ENCODE measurements at regions not wholly inside any gene's neighbourhood (a gene's known extent, or its start where the extent isn't known, plus 50 kb on each side); places are given as distances from the start of the nearest gene placed in this dataset.

- Histone ChIP-seq H3K4me2 (ENCODE audit: low read depth, low read length, poor library complexity, severe bottlenecking) (no peak overlapping the region), H3K9me3 (ENCODE audit: insufficient read depth, low read length) (no peaks in the 10 kb centered on the region)
These were observed 75.3 kb upstream of the E2F3 start for GRCh38 chr6:20326422-20326728.

GRCh38 chr6:20327141-20327540 lies 74.5 kb upstream of the E2F3 start:
- Histone ChIP-seq H2AFZ (ENCODE audit: low read depth, low read length, severe bottlenecking) (no peak overlapping the region), H3K4me3 (ENCODE audit: insufficient read depth, low read length, poor library complexity, severe bottlenecking) (no peak overlapping the region), H3K27me3 (ENCODE audit: low read length) (0 out of 2 replicates have a peak, but pooled peaks cover 3% of the 10 kb centered on the region), H3K4me2 (ENCODE audit: low read depth, low read length, poor library complexity, severe bottlenecking) (no peak overlapping the region), H3F3A (ENCODE audit: insufficient read depth) (no peaks in the 10 kb centered on the region), H3K36me3 (ENCODE audit: low read length) (no peaks in the 10 kb centered on the region), H3K9me3 (ENCODE audit: insufficient read depth, low read length) (no peaks in the 10 kb centered on the region), H3K9me2 (replicated peaks; ENCODE audit: insufficient read depth, low read length) (no peaks in the 10 kb centered on the region), H3K79me2 (ENCODE audit: insufficient read depth, low read length) (no peaks in the 10 kb centered on the region), H3K27ac (ENCODE audit: low read depth, low read length) (no peak overlapping the region), H4K20me1 (ENCODE audit: low read depth, low read length) (no peaks in the 10 kb centered on the region), H3K9ac (ENCODE audit: low read length) (no peak overlapping the region)
- no peak for TF ChIP-seq EZH2phosphoT487 (conservative IDR thresholded peaks at IDR 0.05; ENCODE audit: low read length)

More at GRCh38 chr6:20326422-20326728, 75.3 kb upstream of the E2F3 start:
- no peak overlapping the region for H2AFZ ChIP-seq (ENCODE audit: low read depth, low read length, severe bottlenecking)
- TF ChIP-seq, protein P1, sequence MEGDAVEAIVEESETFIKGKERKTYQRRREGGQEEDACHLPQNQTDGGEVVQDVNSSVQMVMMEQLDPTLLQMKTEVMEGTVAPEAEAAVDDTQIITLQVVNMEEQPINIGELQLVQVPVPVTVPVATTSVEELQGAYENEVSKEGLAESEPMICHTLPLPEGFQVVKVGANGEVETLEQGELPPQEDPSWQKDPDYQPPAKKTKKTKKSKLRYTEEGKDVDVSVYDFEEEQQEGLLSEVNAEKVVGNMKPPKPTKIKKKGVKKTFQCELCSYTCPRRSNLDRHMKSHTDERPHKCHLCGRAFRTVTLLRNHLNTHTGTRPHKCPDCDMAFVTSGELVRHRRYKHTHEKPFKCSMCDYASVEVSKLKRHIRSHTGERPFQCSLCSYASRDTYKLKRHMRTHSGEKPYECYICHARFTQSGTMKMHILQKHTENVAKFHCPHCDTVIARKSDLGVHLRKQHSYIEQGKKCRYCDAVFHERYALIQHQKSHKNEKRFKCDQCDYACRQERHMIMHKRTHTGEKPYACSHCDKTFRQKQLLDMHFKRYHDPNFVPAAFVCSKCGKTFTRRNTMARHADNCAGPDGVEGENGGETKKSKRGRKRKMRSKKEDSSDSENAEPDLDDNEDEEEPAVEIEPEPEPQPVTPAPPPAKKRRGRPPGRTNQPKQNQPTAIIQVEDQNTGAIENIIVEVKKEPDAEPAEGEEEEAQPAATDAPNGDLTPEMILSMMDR (IDR thresholded peaks at IDR 0.05; ENCODE audit: insufficient read depth, low read length, poor library complexity, severe bottlenecking): no peak
- no peak for TF ChIP-seq EZH2phosphoT487 (conservative IDR thresholded peaks at IDR 0.05; ENCODE audit: low read length)
- no peaks in the 10 kb centered on the region for H3K79me2 ChIP-seq (ENCODE audit: insufficient read depth, low read length)
- no peaks in the 10 kb centered on the region for H4K20me1 ChIP-seq (ENCODE audit: low read depth, low read length)
- no peaks in the 10 kb centered on the region for H3K9me2 ChIP-seq (replicated peaks; ENCODE audit: insufficient read depth, low read length)
- no peak overlapping the region for H3K4me3 ChIP-seq (ENCODE audit: insufficient read depth, low read length, poor library complexity, severe bottlenecking)
- H3K36me3 ChIP-seq (ENCODE audit: low read length): no peaks in the 10 kb centered on the region
- 0 out of 2 replicates have a peak, but pooled peaks cover 3% of the 10 kb centered on the region for H3K27me3 ChIP-seq (ENCODE audit: low read length)
- H3F3A ChIP-seq (ENCODE audit: insufficient read depth): no peaks in the 10 kb centered on the region
- no peak overlapping the region for H3K9ac ChIP-seq (ENCODE audit: low read length)
- H3K27ac ChIP-seq (ENCODE audit: low read depth, low read length): no peak overlapping the region

GRCh38 chr6:20328266-20328923 lies 73.3 kb upstream of the E2F3 start:
- Histone ChIP-seq H3K79me2 (ENCODE audit: insufficient read depth, low read length) (no peaks in the 10 kb centered on the region), H3K27ac (ENCODE audit: low read depth, low read length) (no peak overlapping the region), H3K9me3 (ENCODE audit: insufficient read depth, low read length) (no peaks in the 10 kb centered on the region), H3F3A (ENCODE audit: insufficient read depth) (no peaks in the 10 kb centered on the region), H3K36me3 (ENCODE audit: low read length) (no peaks in the 10 kb centered on the region), H4K20me1 (ENCODE audit: low read depth, low read length) (no peaks in the 10 kb centered on the region), H3K9ac (ENCODE audit: low read length) (no peak overlapping the region), H3K9me2 (replicated peaks; ENCODE audit: insufficient read depth, low read length) (no peaks in the 10 kb centered on the region), H3K27me3 (ENCODE audit: low read length) (no peaks in the 10 kb centered on the region), H3K4me2 (ENCODE audit: low read depth, low read length, poor library complexity, severe bottlenecking) (no peak overlapping the region), H3K4me3 (ENCODE audit: insufficient read depth, low read length, poor library complexity, severe bottlenecking) (no peak overlapping the region), H2AFZ (ENCODE audit: low read depth, low read length, severe bottlenecking) (no peak overlapping the region)
- TF ChIP-seq, protein P1 (IDR thresholded peaks at IDR 0.05; ENCODE audit: insufficient read depth, low read length, poor library complexity, severe bottlenecking): no peak
- TF ChIP-seq EZH2phosphoT487 (conservative IDR thresholded peaks at IDR 0.05; ENCODE audit: low read length): no peak

DNA sequence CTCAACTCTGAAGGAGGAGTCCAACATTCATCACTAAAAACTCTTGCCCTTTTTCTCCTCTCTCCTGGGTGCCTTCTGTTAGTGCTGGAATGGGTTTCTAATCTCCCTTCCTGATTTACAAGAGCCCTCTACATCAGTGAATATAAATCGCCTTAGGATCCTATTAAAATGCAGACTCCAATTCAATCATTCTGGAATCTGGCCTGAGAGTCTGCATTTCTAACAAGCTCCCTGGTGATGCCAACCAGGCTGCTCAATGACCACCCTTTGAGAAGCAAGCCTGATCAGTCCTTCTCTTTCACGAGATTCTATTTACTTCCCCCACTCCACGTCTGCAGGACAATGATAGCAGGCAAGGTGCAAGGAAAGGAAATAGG lies 72.8 kb upstream of the E2F3 start:
- H3K4me2 ChIP-seq (ENCODE audit: low read depth, low read length, poor library complexity, severe bottlenecking): no peak overlapping the region
- H3K27ac ChIP-seq (ENCODE audit: low read depth, low read length): no peak overlapping the region
- H3K4me3 ChIP-seq (ENCODE audit: insufficient read depth, low read length, poor library complexity, severe bottlenecking): no peak overlapping the region
- H3K9me2 ChIP-seq (replicated peaks; ENCODE audit: insufficient read depth, low read length): no peaks in the 10 kb centered on the region
- no peaks in the 10 kb centered on the region for H4K20me1 ChIP-seq (ENCODE audit: low read depth, low read length)
- no peak overlapping the region for H2AFZ ChIP-seq (ENCODE audit: low read depth, low read length, severe bottlenecking)
- no peaks in the 10 kb centered on the region for H3K79me2 ChIP-seq (ENCODE audit: insufficient read depth, low read length)
- no peak overlapping the region for H3K9ac ChIP-seq (ENCODE audit: low read length)
- H3F3A ChIP-seq (ENCODE audit: insufficient read depth): no peaks in the 10 kb centered on the region
- TF ChIP-seq EZH2phosphoT487 (conservative IDR thresholded peaks at IDR 0.05; ENCODE audit: low read length): no peak
- TF ChIP-seq, protein P1 (IDR thresholded peaks at IDR 0.05; ENCODE audit: insufficient read depth, low read length, poor library complexity, severe bottlenecking): no peak
- no peaks in the 10 kb centered on the region for H3K27me3 ChIP-seq (ENCODE audit: low read length)
- no peaks in the 10 kb centered on the region for H3K9me3 ChIP-seq (ENCODE audit: insufficient read depth, low read length)
- H3K36me3 ChIP-seq (ENCODE audit: low read length): no peaks in the 10 kb centered on the region
